OCI-LY1 (cell line): ENCODE measurements at regions not wholly inside any gene's neighbourhood (a gene's known extent, or its start where the extent isn't known, plus 50 kb on each side); places are given as distances from the start of the nearest gene placed in this dataset.

ENCODE experiments used
- H2AFZ ChIP-seq: fragments of 200-600 bp; sonication (generic), shearing (Covaris generic); 2 replicates; pipeline ENCODE4 v1.6.0; 2014; ENCODE audit warnings: antibody characterized with exemption, mild to moderate bottlenecking, low read length
- H3F3A ChIP-seq: fragments of 200-600 bp; sonication (generic), shearing (Covaris generic); 2 replicates; pipeline ENCODE4 v1.6.0; 2014; ENCODE audit warnings: mild to moderate bottlenecking, antibody characterized with exemption, low read length, moderate library complexity; ENCODE audit not compliant: insufficient read depth
- H3K27ac ChIP-seq: fragments of 200-600 bp; sonication (generic); 2 replicates; pipeline ENCODE4 v1.5.1; 2014; ENCODE audit warnings: low read length, mixed run types, mild to moderate bottlenecking, low read depth; ENCODE audit not compliant: poor library complexity, severe bottlenecking
- H3K27me3 ChIP-seq: fragments of 200-600 bp; sonication (generic); 2 replicates; pipeline ENCODE4 v1.6.0; 2014; ENCODE audit warnings: antibody characterized with exemption, mild to moderate bottlenecking, low read length, moderate library complexity; ENCODE audit not compliant: insufficient read depth
- H3K36me3 ChIP-seq: fragments of 200-600 bp; sonication (generic); 2 replicates; pipeline ENCODE4 v1.6.1; 2014; ENCODE audit warnings: mild to moderate bottlenecking, antibody characterized with exemption, low read length, moderate library complexity, mixed read lengths; ENCODE audit not compliant: insufficient read depth
- H3K4me1 ChIP-seq: fragments of 200-600 bp; sonication (generic); 2 replicates; pipeline ENCODE4 v1.5.1; 2014; ENCODE audit warnings: mild to moderate bottlenecking, low read length, moderate library complexity; ENCODE audit not compliant: insufficient read depth, severe bottlenecking
- H3K4me2 ChIP-seq: fragments of 200-600 bp; sonication (generic), shearing (Covaris generic); 2 replicates; pipeline ENCODE4 v1.6.1; 2014; ENCODE audit warnings: low read length
- H3K4me3 ChIP-seq: fragments of 200-600 bp; sonication (generic); 2 replicates; pipeline ENCODE4 v1.5.1; 2014; ENCODE audit warnings: low read length, low read depth, mild to moderate bottlenecking, mixed read lengths; ENCODE audit not compliant: poor library complexity, severe bottlenecking
- H3K79me2 ChIP-seq: fragments of 200-600 bp; shearing (Covaris generic); 2 replicates; pipeline ENCODE4 v1.6.1; 2016; ENCODE audit warnings: mixed run types, low read length, mixed read lengths; ENCODE audit not compliant: insufficient read depth
- H3K9ac ChIP-seq: fragments of 200-600 bp; sonication (generic), shearing (Covaris generic); 2 replicates; pipeline ENCODE4 v1.6.1; 2014; ENCODE audit warnings: mild to moderate bottlenecking, low read length, mixed read lengths
- H3K9me2 ChIP-seq: fragments of 200-600 bp; sonication (generic), shearing (Covaris generic); 2 replicates; pipeline ENCODE4 v1.6.1; 2014; ENCODE audit warnings: low read depth, mild to moderate bottlenecking, low read length, mixed read lengths
- H3K9me3 ChIP-seq: fragments of 200-600 bp; shearing (Covaris generic); 2 replicates; pipeline ENCODE4 v1.6.1; 2014; ENCODE audit warnings: low read length, mixed read lengths
- H4K20me1 ChIP-seq: fragments of 200-600 bp; sonication (generic), shearing (Covaris generic); 2 replicates; pipeline ENCODE4 v1.6.0; 2016; ENCODE audit warnings: mild to moderate bottlenecking, low read length; ENCODE audit not compliant: insufficient read depth
- EZH2 ChIP-seq: fragments of 200-600 bp; sonication (generic), shearing (Covaris generic); IDR thresholded peaks from 2 replicates; pipeline ENCODE4 v1.8.0; 2017; ENCODE audit warnings: borderline replicate concordance, mixed run types, mild to moderate bottlenecking, antibody characterized with exemption, low read length, moderate library complexity, mixed read lengths
- TF ChIP-seq, protein P1 (sequence below): fragments of 200-600 bp; sonication (generic), shearing (Covaris generic); IDR thresholded peaks from 2 replicates; pipeline ENCODE4 v1.5.1; 2017; ENCODE audit warnings: mild to moderate bottlenecking, antibody characterized with exemption, low read length, moderate library complexity, mixed read lengths

DNA sequence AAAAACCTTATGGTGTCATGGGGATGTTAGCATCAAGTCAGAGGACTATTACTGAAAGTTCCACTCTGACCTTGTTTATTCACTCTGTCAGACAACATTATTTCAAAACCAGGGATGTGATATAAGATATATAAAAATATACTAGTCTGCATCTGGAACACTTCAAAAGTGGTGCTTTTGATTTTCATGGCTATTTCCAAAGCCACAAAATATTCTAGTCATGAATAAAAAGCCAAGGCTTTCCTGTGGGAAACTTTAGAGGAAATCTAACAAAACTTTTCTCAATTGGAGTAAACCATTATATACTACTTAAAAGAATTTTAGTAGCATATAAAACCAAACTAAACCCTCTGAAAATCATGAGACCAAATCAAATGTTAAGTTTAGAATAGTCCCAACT is 205.2 kb downstream of the TMEM26 start:
- H3K79me2 ChIP-seq, result no peaks in the 10 kb centered on the region
- no peak overlapping the region for H3K4me2 ChIP-seq
- no peaks in the 10 kb centered on the region for H4K20me1 ChIP-seq
- H3K36me3 ChIP-seq, result no peaks in the 10 kb centered on the region
- H3K4me1 ChIP-seq, result no peaks in the 10 kb centered on the region
- H2AFZ ChIP-seq, result no peak overlapping the region
- no peaks in the 10 kb centered on the region for H3F3A ChIP-seq
- H3K27ac ChIP-seq, result no peak overlapping the region
- TF ChIP-seq, protein P1, sequence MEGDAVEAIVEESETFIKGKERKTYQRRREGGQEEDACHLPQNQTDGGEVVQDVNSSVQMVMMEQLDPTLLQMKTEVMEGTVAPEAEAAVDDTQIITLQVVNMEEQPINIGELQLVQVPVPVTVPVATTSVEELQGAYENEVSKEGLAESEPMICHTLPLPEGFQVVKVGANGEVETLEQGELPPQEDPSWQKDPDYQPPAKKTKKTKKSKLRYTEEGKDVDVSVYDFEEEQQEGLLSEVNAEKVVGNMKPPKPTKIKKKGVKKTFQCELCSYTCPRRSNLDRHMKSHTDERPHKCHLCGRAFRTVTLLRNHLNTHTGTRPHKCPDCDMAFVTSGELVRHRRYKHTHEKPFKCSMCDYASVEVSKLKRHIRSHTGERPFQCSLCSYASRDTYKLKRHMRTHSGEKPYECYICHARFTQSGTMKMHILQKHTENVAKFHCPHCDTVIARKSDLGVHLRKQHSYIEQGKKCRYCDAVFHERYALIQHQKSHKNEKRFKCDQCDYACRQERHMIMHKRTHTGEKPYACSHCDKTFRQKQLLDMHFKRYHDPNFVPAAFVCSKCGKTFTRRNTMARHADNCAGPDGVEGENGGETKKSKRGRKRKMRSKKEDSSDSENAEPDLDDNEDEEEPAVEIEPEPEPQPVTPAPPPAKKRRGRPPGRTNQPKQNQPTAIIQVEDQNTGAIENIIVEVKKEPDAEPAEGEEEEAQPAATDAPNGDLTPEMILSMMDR, result no peak
- TF ChIP-seq EZH2, result no peak
- no peaks in the 10 kb centered on the region for H3K27me3 ChIP-seq
- no peaks in the 10 kb centered on the region for H3K9me3 ChIP-seq
- H3K9me2 ChIP-seq, result no peaks in the 10 kb centered on the region
- H3K4me3 ChIP-seq, result no peak overlapping the region
- H3K9ac ChIP-seq, result no peak overlapping the region

DNA sequence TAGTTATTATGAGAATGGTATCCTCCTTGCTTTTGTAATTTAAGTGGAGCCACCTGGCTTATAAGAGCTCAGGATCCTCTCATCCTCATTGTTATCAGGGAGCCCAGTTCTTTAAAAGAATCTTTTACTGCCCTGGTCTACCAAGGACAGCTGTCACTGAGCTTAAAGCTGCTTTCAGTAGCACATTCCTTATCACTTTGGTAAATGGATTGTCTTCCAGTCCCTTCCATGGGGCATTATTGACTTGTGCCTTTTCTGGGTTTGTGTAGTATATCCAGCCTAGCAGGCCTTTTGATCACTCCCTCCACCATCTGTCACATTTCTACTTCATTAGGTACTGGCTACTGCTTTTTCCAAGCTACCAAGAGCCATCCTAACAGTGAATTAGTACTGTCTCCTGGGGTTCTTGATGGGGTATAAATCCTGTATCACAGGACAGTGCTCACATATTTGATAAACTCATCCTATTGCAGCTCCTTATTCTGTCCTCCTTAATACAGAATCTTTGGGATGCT is 208.9 kb downstream of the TMEM26 start:
- Histone ChIP-seq H3K27me3 (no peaks in the 10 kb centered on the region), H4K20me1 (no peaks in the 10 kb centered on the region), H3K9me3 (no peaks in the 10 kb centered on the region), H3F3A (no peaks in the 10 kb centered on the region), H3K36me3 (no peaks in the 10 kb centered on the region), H3K9ac (no peak overlapping the region), H3K4me2 (no peak overlapping the region), H3K4me3 (no peak overlapping the region), H3K79me2 (no peaks in the 10 kb centered on the region), H3K27ac (no peak overlapping the region), H3K4me1 (no peaks in the 10 kb centered on the region), H3K9me2 (no peaks in the 10 kb centered on the region), H2AFZ (no peak overlapping the region)
- TF ChIP-seq, protein P1, result no peak
- TF ChIP-seq EZH2, result no peak

DNA sequence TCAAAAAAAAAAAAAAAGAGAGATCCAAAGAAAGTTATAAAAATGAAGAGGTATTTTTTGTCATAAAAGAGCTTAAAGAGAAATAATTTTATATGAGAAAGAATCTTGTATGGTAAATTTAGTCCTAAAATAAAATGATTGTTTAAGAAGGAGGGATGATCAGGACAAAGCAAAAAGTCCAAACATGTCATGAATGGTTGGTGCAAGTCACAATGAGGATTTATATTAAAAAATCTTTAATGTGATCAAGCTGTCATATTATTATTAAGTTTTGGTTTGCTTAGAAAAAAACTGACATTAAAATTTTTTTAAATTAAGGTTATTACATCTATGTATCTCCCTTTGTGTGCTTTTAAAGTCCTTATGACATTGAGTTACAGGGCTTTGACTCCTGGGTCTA is 220.4 kb downstream of the TMEM26 start:
- H3K4me1 ChIP-seq, result no peaks in the 10 kb centered on the region
- TF ChIP-seq, protein P1, result no peak
- no peak for TF ChIP-seq EZH2

More for the DNA sequence above, 220.4 kb downstream of the TMEM26 start:
- no peak overlapping the region for H3K4me3 ChIP-seq
- no peak overlapping the region for H2AFZ ChIP-seq
- no peak overlapping the region for H3K4me2 ChIP-seq
- no peak overlapping the region for H3K27ac ChIP-seq
- no peaks in the 10 kb centered on the region for H3K27me3 ChIP-seq
- no peaks in the 10 kb centered on the region for H3F3A ChIP-seq
- H3K9ac ChIP-seq, result no peak overlapping the region
- H3K9me2 ChIP-seq, result no peaks in the 10 kb centered on the region
- no peaks in the 10 kb centered on the region for H3K9me3 ChIP-seq
- no peaks in the 10 kb centered on the region for H3K79me2 ChIP-seq
- H4K20me1 ChIP-seq, result no peaks in the 10 kb centered on the region
- H3K36me3 ChIP-seq, result no peaks in the 10 kb centered on the region
